HG02571 (cell line): ENCODE measurements at regions not wholly inside any gene's neighbourhood (a gene's known extent, or its start where the extent isn't known, plus 50 kb on each side); places are given as distances from the start of the nearest gene placed in this dataset.
"Not testable (repeated sequence)": the region's sequence is repeated elsewhere in the genome, so short reads cannot be mapped to it uniquely, and the experiment has no call there.

Experiments used
- ATAC-seq: cut with Tn5 transposase; IDR thresholded peaks from one replicate; pipeline ENCODE4 v1.9.1; 2021; ENCODE audit warnings: mild to moderate bottlenecking, moderate library complexity; ENCODE audit not compliant: unreplicated experiment

GRCh38 chr13:54989418-54989817 is 1960.8 kb downstream of the OLFM4 start:
- no peak for ATAC-seq

GRCh38 chr13:54999399-54999907 is 1970.8 kb downstream of the OLFM4 start:
- no peak for ATAC-seq

DNA sequence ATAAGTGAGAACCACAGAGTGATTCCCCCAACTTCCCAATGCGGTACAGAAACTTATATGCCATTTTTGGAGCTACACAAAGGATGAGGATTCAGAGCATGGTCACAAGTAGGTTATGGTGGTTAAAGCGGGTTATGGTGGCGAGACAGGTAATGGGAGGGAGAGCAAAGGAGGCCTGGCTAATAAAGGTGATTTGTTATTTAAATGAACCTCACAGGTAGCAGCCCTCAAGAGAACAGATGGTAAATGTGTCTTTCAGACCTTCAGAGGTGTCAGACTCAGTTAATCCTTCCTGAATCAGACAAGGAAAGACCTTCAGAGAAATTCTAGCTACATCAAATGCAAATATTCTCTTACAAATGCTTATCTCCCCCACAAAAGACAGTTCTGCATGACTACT is 1971.4 kb downstream of the OLFM4 start:
- ATAC-seq: no peak

DNA sequence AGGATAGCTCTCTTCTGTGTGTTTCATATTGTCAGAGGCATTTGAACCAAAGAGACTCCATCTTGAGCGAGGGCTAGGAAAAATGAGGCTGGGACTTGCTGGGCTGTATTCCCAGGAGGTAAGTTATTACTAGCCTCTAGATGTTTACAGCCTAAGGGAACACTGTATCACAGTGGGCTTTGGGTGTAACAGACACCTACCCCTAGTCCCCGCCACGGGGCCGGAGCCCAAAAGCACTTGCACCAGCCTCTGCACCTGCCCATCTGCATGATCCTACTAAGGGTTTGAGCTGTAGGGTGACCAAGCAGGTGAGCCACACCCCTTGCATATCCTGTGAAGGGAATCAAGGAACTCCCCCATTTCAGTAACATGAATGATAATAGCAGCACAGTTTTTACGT is 1972.2 kb downstream of the OLFM4 start:
- no peak for ATAC-seq

- no peak for ATAC-seq
Observed at GRCh38 chr13:55001881-55002280, 1973.3 kb downstream of the OLFM4 start.

DNA sequence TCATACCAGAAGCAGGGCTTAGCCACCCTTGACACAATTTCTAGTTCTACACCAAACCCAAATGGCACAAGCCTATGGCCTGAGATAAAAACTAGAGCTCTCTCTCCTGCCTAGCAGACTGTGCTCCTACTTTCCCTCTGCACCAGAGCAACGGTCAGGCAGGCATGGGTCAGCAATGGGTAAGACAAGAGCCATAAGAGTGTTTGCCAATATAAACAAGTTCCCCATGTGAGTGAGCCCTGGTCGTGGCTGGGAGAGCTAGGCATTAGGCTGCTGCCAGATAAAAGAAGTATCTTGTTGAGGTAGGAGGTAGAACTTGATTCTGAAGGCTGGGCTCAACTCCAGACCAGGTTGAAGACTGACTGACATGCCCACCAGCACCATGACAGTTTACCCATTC is 1979.1 kb downstream of the OLFM4 start:
- ATAC-seq: no peak

- no peak for ATAC-seq
Observed at GRCh38 chr13:55013051-55013450, 1984.4 kb downstream of the OLFM4 start.

GRCh38 chr13:55029280-55029679 is 2000.7 kb downstream of the OLFM4 start:
- ATAC-seq: no peak

DNA sequence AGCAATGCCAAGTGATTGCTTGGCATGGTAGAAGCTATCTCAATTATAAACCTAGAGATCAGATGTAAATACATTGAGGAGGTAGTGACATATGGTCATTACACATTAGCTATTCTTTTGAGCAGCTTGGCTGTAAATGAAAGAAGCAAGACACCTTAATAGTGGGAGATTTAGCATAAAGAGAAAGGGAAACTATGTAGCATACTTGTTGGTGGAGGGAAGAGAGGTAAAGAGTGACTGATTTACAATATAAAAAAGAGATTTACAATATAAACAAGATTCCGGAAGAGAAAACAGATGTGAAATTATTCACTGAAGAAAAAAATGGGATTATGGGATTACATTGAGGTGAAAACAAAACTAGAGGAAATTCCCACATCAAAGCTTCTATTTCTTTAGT is 2009.6 kb downstream of the OLFM4 start:
- no peak for ATAC-seq

- ATAC-seq: not testable (repeated sequence)
Observed at GRCh38 chr13:55053891-55054550, 2025.4 kb downstream of the OLFM4 start.

- not testable (repeated sequence) for ATAC-seq
Observed at GRCh38 chr13:55055666-55056065, 2027.1 kb downstream of the OLFM4 start.

GRCh38 chr13:55062662-55063061 is 2034.0 kb downstream of the OLFM4 start:
- ATAC-seq: no peak

DNA sequence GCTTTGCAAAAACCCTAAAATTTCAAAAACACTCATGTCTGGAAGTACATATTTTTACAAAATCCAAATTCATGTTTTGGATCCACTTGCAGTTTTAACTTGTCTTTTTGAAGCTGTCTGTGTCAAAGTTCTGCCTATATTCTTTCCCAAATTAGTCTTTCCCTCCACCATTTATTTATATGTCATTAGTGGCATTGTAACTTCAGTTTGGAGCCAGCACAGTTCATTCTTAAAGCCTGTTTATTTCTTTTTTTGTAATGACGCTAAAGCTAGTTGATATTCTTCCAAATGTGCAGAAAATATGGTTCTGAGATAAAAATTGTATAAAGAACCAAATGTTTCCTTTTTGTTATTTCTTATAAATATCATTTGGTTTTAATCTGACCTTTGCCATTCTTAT is 2039.3 kb downstream of the OLFM4 start:
- ATAC-seq: no peak

DNA sequence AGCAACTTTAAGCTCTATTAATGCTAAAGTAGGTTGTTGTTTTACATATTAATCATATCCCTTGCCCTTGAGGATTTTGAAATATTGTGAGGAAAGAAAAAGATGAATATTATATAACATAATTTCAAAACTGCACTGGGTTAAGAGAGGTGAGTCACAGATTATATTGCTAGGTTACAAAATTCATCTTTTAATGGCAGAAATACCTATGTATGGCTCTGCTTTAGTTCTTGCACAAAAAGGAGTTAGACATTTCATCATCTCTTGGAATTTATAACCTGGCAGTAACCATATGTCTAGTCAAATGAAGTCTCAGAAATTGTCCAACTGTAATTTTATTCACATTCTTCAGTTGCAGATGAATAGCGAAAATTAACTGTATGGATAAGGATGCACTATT is 2041.1 kb downstream of the OLFM4 start:
- no peak for ATAC-seq

DNA sequence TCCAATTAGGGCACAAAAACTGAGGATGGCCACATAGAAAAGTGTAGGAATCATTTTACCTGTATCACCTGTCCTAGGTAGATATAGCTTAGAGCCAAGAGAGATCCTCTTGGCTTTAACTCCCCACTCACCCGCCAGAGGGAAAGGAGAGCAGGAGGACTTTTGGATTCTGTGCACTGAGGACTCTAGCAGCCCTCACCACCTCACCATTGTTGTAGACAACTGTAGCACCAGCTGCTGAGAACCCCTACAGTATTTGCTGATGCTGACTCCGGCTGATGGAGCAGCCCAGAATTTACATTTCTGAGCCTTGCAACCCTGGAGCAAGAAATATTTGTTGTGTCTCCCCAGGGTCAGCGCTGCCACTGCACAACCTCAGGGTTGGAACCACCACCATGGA is 2044.4 kb downstream of the OLFM4 start:
- ATAC-seq: no peak

GRCh38 chr13:55084630-55085029 is 2056.0 kb downstream of the OLFM4 start:
- ATAC-seq: no peak

- no peak for ATAC-seq
Observed at GRCh38 chr13:55087085-55087484, 2053.6 kb upstream of the PRR20A start.

- no peak for ATAC-seq
Observed at GRCh38 chr13:55090612-55091011, 2050.1 kb upstream of the PRR20A start.

DNA sequence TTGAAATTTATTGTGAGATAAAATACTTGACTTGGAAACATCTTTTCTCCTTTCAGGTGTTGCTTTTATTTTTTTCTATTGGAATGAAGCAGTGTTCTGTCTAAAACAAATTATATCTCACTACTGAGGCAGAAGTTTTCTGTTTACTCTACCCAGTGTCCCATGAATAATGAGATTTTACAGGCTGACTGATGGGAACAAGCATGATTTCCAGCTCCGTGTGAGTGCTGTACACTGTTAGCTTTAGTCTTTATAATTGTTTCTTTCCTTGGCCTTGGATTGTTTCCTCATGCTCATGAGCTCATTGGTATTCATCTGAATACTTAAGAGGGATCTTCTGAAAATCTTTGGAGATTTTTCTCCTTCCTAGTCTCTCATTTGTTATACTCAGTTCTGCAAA is 2049.5 kb upstream of the PRR20A start:
- no peak for ATAC-seq

- no peak for ATAC-seq
Observed at GRCh38 chr13:55106509-55106908, 2034.2 kb upstream of the PRR20A start.

DNA sequence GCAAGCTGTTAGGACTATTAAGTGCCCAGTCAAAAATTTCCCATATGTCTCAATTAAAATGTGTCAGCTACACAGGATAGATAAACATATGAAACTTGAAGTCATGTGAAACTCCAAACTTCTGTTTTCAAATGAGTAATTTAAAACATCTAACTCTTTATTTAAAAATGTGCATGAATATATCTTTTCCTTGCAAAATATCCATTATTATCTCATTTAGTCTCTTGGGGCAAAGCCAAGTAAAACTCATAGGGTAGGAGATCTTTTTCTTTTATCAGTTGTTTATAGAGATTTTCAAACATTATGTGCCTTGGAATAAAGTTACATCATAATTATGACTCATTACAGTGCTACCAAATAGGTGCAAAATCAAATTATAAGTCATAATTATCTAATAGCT is 2020.1 kb upstream of the PRR20A start:
- no peak for ATAC-seq

DNA sequence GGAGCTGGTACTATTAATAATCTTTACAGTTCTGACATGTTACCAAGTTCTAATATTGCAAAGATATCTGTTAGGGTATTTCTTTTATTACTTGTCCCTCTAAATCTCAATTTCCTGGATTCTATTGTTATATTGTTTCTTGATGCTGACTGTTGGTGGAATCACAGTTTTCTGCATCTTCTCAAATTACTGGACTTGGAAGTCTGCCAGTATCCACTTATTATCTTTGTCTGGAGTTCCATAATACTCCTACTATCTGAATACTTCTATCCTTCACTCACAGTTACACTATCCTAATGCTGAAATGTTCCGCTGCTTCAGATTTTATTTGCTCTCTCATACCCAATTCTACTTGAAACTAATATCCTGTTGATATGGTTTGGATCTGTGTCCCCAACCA is 1985.7 kb upstream of the PRR20A start:
- ATAC-seq: no peak

GRCh38 chr13:55159765-55160164 is 1981.0 kb upstream of the PRR20A start:
- no peak for ATAC-seq
